ENCODE measurements at regions not wholly inside any gene's neighbourhood (a gene's known extent, or its start where the extent isn't known, plus 50 kb on each side); places are given as distances from the start of the nearest gene placed in this dataset.

DNA sequence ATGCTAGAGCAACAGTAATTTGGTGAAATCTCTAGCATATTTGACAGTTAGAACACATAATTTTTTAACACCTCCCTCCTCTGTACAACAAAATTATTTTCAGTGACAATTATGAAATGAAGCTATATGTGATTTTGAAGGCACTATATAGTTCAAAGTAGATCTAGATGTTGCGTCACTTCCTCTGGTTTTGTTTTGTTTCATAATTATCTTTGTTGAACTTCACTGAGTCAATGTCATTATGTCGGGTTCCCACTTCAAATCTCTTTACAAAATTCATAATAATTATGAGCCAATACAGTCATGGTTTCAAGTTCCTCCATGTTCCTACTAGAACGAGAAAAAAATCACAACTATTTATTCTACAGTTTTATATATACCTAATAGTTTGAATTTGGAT is 254.8 kb upstream of the PLXNA2 start:
- Histone ChIP-seq H3K9ac (ENCODE audit: low read length) (no peak overlapping the region), H3K27me3 (ENCODE audit: insufficient read depth, low read depth, low read length) (no peaks in the 10 kb centered on the region), H3K4me3 (ENCODE audit: low read length) (no peak overlapping the region), H2AFZ (ENCODE audit: low read depth, low read length) (no peak overlapping the region), H3K9me2 (ENCODE audit: insufficient read depth, low read length) (no peaks in the 10 kb centered on the region), H3K79me2 (replicated peaks; ENCODE audit: insufficient read depth, low read length) (no peaks in the 10 kb centered on the region), H3K36me3 (ENCODE audit: insufficient read depth, low read length) (no peaks in the 10 kb centered on the region), H3K9me3 (ENCODE audit: low read length) (no peaks in the 10 kb centered on the region), H3K4me2 (ENCODE audit: low read length) (no peak overlapping the region), H3F3A (ENCODE audit: insufficient read depth, low read length, poor library complexity, severe bottlenecking) (no peaks in the 10 kb centered on the region), H3K27ac (ENCODE audit: low read length) (no peak overlapping the region), H4K20me1 (ENCODE audit: insufficient read depth) (no peaks in the 10 kb centered on the region)
- TF ChIP-seq RAD21 (conservative IDR thresholded peaks at IDR 0.05) (no peak), POLR2AphosphoS5 (IDR thresholded peaks at IDR 0.05) (no peak), EP300 (conservative IDR thresholded peaks at IDR 0.05; ENCODE audit: poor library complexity, severe bottlenecking) (no peak), SMC3 (conservative IDR thresholded peaks at IDR 0.05; ENCODE audit: poor library complexity) (no peak)
- TF ChIP-seq, protein P1, sequence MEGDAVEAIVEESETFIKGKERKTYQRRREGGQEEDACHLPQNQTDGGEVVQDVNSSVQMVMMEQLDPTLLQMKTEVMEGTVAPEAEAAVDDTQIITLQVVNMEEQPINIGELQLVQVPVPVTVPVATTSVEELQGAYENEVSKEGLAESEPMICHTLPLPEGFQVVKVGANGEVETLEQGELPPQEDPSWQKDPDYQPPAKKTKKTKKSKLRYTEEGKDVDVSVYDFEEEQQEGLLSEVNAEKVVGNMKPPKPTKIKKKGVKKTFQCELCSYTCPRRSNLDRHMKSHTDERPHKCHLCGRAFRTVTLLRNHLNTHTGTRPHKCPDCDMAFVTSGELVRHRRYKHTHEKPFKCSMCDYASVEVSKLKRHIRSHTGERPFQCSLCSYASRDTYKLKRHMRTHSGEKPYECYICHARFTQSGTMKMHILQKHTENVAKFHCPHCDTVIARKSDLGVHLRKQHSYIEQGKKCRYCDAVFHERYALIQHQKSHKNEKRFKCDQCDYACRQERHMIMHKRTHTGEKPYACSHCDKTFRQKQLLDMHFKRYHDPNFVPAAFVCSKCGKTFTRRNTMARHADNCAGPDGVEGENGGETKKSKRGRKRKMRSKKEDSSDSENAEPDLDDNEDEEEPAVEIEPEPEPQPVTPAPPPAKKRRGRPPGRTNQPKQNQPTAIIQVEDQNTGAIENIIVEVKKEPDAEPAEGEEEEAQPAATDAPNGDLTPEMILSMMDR (IDR thresholded peaks at IDR 0.05; ENCODE audit: poor library complexity, severe bottlenecking) = no peak

DNA sequence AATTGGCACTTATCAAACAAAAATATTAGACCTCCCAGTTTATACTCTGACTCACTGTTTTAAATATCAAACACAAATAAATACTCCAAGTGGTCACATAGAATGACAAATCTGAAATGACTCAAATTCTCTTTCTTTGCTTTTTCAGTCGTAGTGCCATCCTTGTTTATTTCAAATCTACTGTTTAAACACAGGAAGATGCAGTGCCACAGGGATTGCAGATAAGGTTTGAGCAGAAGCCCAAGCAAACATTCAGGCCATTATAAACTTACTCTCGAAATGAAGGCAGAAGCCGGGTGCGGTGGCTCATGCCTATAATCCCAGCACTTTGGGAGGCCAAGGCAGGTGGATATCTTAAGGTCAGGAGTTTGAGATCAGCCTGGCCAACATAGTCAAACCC is 255.4 kb upstream of the PLXNA2 start:
- no peaks in the 10 kb centered on the region for H3K27me3 ChIP-seq (ENCODE audit: insufficient read depth, low read depth, low read length)
- TF ChIP-seq EZH2 (IDR thresholded peaks at IDR 0.05; ENCODE audit: borderline replicate concordance, insufficient read depth, low read length, poor library complexity, severe bottlenecking) (no peak), POLR2AphosphoS5 (IDR thresholded peaks at IDR 0.05) (no peak), SMC3 (conservative IDR thresholded peaks at IDR 0.05; ENCODE audit: poor library complexity) (no peak), EP300 (conservative IDR thresholded peaks at IDR 0.05; ENCODE audit: poor library complexity, severe bottlenecking) (no peak), RAD21 (conservative IDR thresholded peaks at IDR 0.05) (no peak), TAF1 (IDR thresholded peaks at IDR 0.05; ENCODE audit: low read depth) (no peak), MXI1 (conservative IDR thresholded peaks at IDR 0.05; ENCODE audit: poor library complexity, severe bottlenecking) (no peak)
- TF ChIP-seq, protein P1 (IDR thresholded peaks at IDR 0.05; ENCODE audit: poor library complexity, severe bottlenecking) = no peak
- TF ChIP-seq, protein P2, sequence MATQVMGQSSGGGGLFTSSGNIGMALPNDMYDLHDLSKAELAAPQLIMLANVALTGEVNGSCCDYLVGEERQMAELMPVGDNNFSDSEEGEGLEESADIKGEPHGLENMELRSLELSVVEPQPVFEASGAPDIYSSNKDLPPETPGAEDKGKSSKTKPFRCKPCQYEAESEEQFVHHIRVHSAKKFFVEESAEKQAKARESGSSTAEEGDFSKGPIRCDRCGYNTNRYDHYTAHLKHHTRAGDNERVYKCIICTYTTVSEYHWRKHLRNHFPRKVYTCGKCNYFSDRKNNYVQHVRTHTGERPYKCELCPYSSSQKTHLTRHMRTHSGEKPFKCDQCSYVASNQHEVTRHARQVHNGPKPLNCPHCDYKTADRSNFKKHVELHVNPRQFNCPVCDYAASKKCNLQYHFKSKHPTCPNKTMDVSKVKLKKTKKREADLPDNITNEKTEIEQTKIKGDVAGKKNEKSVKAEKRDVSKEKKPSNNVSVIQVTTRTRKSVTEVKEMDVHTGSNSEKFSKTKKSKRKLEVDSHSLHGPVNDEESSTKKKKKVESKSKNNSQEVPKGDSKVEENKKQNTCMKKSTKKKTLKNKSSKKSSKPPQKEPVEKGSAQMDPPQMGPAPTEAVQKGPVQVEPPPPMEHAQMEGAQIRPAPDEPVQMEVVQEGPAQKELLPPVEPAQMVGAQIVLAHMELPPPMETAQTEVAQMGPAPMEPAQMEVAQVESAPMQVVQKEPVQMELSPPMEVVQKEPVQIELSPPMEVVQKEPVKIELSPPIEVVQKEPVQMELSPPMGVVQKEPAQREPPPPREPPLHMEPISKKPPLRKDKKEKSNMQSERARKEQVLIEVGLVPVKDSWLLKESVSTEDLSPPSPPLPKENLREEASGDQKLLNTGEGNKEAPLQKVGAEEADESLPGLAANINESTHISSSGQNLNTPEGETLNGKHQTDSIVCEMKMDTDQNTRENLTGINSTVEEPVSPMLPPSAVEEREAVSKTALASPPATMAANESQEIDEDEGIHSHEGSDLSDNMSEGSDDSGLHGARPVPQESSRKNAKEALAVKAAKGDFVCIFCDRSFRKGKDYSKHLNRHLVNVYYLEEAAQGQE (IDR thresholded peaks at IDR 0.05; ENCODE audit: borderline replicate concordance) = no peak
- H3K79me2 ChIP-seq (replicated peaks; ENCODE audit: insufficient read depth, low read length) = no peaks in the 10 kb centered on the region
- H3K27ac ChIP-seq (ENCODE audit: low read length) = no peak overlapping the region
- no peaks in the 10 kb centered on the region for H3K9me3 ChIP-seq (ENCODE audit: low read length)
- H3K9ac ChIP-seq (ENCODE audit: low read length) = no peak overlapping the region
- no peaks in the 10 kb centered on the region for H3F3A ChIP-seq (ENCODE audit: insufficient read depth, low read length, poor library complexity, severe bottlenecking)
- H3K4me2 ChIP-seq (ENCODE audit: low read length) = no peak overlapping the region
- no peak overlapping the region for H3K4me3 ChIP-seq (ENCODE audit: low read length)
- no peaks in the 10 kb centered on the region for H4K20me1 ChIP-seq (ENCODE audit: insufficient read depth)
- H3K9me2 ChIP-seq (ENCODE audit: insufficient read depth, low read length) = no peaks in the 10 kb centered on the region
- H2AFZ ChIP-seq (ENCODE audit: low read depth, low read length) = no peak overlapping the region
- H3K36me3 ChIP-seq (ENCODE audit: insufficient read depth, low read length) = no peaks in the 10 kb centered on the region
